Heart right ventricle (tissue), 16 donors: ENCODE measurements at regions not wholly inside any gene's neighbourhood (a gene's known extent, or its start where the extent isn't known, plus 50 kb on each side); places are given as distances from the start of the nearest gene placed in this dataset.

Source experiments
- ATAC-seq, 8 donors: fragments of 200-7000 bp; cut with Tn5 transposase; one replicate each; pipeline ENCODE4 v1.9.1; 2020; ENCODE audit warnings: mild to moderate bottlenecking in 8 of 8, moderate library complexity in 8 of 8, moderate number of reproducible peaks in 1 of 8
- DNase-seq, 2 donors: peaks; one replicate each; pipeline ENCODE4 v3.0.0-alpha.2; 2020
- H3K27ac ChIP-seq, 10 donors: fragments of 200-600 bp; sonication (generic) in 2 of 10; one replicate each; pipeline versions ENCODE4 v1.5.0 to v1.8.0; 2020 to 2022; ENCODE audit warnings: mild to moderate bottlenecking in 3 of 10
- H3K27me3 ChIP-seq, 7 donors: fragments of 200-600 bp; one replicate each; pipeline ENCODE4 v1.8.0; 2021 to 2022; ENCODE audit warnings: mild to moderate bottlenecking in 2 of 7
- H3K36me3 ChIP-seq, 9 donors: fragments of 200-600 bp; sonication (generic) in 1 of 9; one replicate each; pipeline versions ENCODE4 v1.5.0 to v1.8.0; 2020 to 2022; ENCODE audit warnings: mild to moderate bottlenecking in 2 of 9
- H3K4me1 ChIP-seq, 9 donors: fragments of 200-600 bp; sonication (generic) in 1 of 9; one replicate each; pipeline versions ENCODE4 v1.5.0 to v1.8.0; 2020 to 2022; ENCODE audit warnings: mild to moderate bottlenecking in 4 of 9
- H3K4me3 ChIP-seq, 10 donors: fragments of 200-600 bp; sonication (generic) in 2 of 10; one replicate each; pipeline versions ENCODE4 v1.5.0 to v1.8.0; 2020 to 2022; ENCODE audit warnings: mild to moderate bottlenecking in 7 of 10, moderate library complexity in 2 of 10
- H3K9me3 ChIP-seq, 11 donors: fragments of 200-600 bp in 10 of 11; sonication (generic) in 2 of 11; one replicate each; pipeline versions ENCODE4 v1.5.0 to v1.8.0; 2013 to 2022; ENCODE audit warnings: mild to moderate bottlenecking in 2 of 11, control low read depth in 1 of 11, moderate library complexity in 1 of 11
- WGBS, 2 donors: extraction: QIAGEN DNeasy Blood & Tissue Kit; methylation state at CpG; one replicate each; pipeline ENCODE4 v1.1.7; 2013; ENCODE audit warnings: inconsistent platforms in 1 of 2; 5-methylcytosine and 5-hydroxymethylcytosine counted together
- intact Hi-C, 10 donors: fragments of 100-400 bp; cut with DNase I; formaldehyde crosslinking; loops; one replicate each; pipeline versions ENCODE4 v1.11.1 to v1.14.2; 2022
- TF ChIP-seq, protein P1 (sequence below), 9 donors: fragments of 200-600 bp; sonication (generic) in 2 of 9; IDR thresholded peaks; one replicate each; pipeline versions ENCODE4 v1.5.0 to v1.8.0; 2021 to 2022; ENCODE audit warnings: antibody characterized with exemption in 9 of 9, mild to moderate bottlenecking in 5 of 9, moderate library complexity in 1 of 9
- donor health status: Arrhythmogenic right ventricular cardiomyopathy.
- donor health status: ischemic (EF 13 %, LVEDD 7.1; RV severe dilation, severe dysfunction).
- donor health status: healthy with polysubstance abuse.
- donor health status: DM: no; HTN: yes; CAD: no.
- donor health status: DM: no; HTN: no; CAD: no.
- donor health status: ischemic (EF 25% LVEDD 6.9; RV normal size, moderate dysfunction).
- donor health status: ischemic (EF 25% LVEDD 5.7; RV mildly dilated, moderate dysfunction).
- donor health status: healthy.
- donor health status: DM: yes; HTN: yes; CAD: no.
- donor health status: Ischemic cardiomyopathy.
- donor health status: ischemic (EF 35%, LVEDD 5.7; RV mildly dilated, moderate dysfunction).
- donor health status: nonischemic (EF 11% LVEDD 7.7; RV severe dilation, severe dysfunction).
- donor health status: DM: yes; HTN: yes; CAD: no.
- donor health status: PGD.
- donor health status: ischemic (EF 29% LVEDD 5.4; RV normal size, mild dysfunction).
- donor health status: nonischemic (EF 23%, LVEDD 6.1; RV moderate dilation, normal function).

DNA sequence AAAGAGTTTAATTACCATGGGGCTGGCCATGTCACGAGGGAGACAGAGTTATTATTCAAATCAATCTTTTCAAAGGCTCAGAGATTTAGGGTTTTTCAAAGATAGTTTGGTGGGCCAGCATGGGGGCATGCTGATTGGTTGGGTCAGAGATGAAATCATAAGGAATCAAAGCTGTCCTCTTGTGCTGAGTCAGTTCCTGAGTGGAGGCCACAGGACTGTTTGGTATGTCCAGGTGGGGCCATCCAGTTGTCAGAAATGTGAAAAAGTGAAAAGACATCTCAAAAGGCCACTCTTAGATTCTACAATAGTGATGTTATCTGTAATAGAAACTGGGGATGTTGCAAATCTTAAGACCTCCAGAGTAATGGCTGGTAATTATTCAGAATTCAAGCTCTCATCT, 288.6 kb downstream of the EN1 start:
- TF ChIP-seq, protein P1, sequence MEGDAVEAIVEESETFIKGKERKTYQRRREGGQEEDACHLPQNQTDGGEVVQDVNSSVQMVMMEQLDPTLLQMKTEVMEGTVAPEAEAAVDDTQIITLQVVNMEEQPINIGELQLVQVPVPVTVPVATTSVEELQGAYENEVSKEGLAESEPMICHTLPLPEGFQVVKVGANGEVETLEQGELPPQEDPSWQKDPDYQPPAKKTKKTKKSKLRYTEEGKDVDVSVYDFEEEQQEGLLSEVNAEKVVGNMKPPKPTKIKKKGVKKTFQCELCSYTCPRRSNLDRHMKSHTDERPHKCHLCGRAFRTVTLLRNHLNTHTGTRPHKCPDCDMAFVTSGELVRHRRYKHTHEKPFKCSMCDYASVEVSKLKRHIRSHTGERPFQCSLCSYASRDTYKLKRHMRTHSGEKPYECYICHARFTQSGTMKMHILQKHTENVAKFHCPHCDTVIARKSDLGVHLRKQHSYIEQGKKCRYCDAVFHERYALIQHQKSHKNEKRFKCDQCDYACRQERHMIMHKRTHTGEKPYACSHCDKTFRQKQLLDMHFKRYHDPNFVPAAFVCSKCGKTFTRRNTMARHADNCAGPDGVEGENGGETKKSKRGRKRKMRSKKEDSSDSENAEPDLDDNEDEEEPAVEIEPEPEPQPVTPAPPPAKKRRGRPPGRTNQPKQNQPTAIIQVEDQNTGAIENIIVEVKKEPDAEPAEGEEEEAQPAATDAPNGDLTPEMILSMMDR (IDR thresholded peaks at IDR 0.05): no peak
- H3K27me3 ChIP-seq: peaks cover 0 to 4% (median 0%) of the 10 kb centered on the region in 7 donors
- no peak overlapping the region for H3K4me3 ChIP-seq
- WGBS, 2 donors: 64 to 77% methylated on average over 1 of the region's 1 CpG
- H3K4me1 ChIP-seq: no peaks in the 10 kb centered on the region
- intact Hi-C loops: loop anchor here in 1 of 10 donors (10.0 kb wide), 1 partner anchor 296 kb away; no protein-coding TSS in a partner anchor
- no peak overlapping the region for H3K27ac ChIP-seq
- H3K36me3 ChIP-seq: no peaks in the 10 kb centered on the region
- no peaks in the 10 kb centered on the region for H3K9me3 ChIP-seq
- DNase-seq: no peak
- ATAC-seq: no peak

DNA sequence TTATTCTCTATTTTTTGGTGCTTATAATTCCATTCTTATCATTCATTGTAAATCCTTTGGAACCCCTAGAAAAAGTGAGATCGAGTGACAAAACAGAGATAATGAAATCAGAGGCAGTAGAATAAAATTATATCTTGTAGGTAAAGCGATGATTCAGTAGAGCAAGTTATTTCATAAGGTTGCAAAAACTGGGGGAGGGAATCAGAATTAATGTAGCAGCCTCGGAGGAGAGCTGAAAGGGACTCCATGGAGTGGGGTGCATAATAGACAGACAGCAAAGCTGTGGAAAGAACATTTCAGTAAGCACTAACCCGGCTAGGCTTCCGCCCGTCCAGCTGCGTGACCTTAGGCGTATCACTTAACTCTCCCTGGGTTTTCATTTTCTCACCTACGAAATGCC, 289.7 kb downstream of the EN1 start:
- ATAC-seq (no peak), DNase-seq (no peak)
- H3K9me3 ChIP-seq: no peaks in the 10 kb centered on the region
- 77 to 81% methylated on average over 9 of the region's 9 CpGs for WGBS, 2 donors
- no peak overlapping the region for H3K4me3 ChIP-seq
- TF ChIP-seq, protein P1 (IDR thresholded peaks at IDR 0.05): no peak
- no peaks in the 10 kb centered on the region for H3K4me1 ChIP-seq
- no peak overlapping the region for H3K27ac ChIP-seq
- H3K36me3 ChIP-seq: no peaks in the 10 kb centered on the region
- intact Hi-C loops: loop anchor here in 1 of 10 donors (10.0 kb wide), 1 partner anchor 297 kb away; no protein-coding TSS in a partner anchor
- H3K27me3 ChIP-seq: peaks cover 0 to 4% (median 0%) of the 10 kb centered on the region in 7 donors

DNA sequence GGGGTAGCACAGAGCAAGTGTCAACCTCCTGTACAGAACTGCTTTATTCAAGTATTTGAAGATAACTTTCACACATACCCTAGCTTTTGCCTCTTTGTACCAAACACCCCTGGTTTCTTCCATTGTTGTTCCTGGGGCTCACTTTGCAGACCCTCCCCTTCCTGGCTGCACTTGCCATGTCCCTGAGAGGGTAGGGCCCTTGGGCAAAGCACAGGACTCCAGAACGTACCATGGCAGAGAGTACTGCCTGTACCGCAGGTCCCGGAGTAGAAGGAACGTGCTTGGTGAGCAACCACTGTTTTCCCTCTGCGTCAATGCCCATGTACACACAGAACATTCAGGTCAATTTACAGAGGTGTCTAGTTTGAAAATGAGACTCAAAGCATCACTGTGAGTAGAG, 290.4 kb downstream of the EN1 start:
- 78 to 90% methylated on average over 5 of the region's 5 CpGs for WGBS, 2 donors

DNA sequence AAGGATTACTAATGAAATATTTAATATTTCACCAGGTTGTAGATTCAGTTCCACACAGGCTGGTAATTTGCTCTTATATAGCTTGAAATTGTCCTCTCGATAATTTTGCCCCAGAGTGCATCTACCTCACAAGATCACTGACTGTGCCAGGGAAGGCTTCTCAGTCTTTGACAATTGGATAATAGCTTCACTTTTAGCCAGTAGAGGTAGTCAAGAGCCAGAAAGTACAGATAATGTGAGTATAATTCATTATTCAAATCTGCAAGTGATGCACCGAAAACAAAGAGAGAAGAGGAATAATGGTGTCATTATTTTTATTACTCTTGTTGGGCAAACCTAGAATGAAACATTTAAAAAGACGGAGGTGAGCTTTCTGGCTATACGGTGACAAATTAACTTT, 292.8 kb downstream of the EN1 start:
- Histone ChIP-seq H3K4me1 (no peaks in the 10 kb centered on the region), H3K9me3 (no peaks in the 10 kb centered on the region), H3K4me3 (no peak overlapping the region), H3K27ac (no peak overlapping the region), H3K36me3 (no peaks in the 10 kb centered on the region), H3K27me3 (peaks cover 0 to 9% (median 0%) of the 10 kb centered on the region in 7 donors)
- no peak for ATAC-seq
- intact Hi-C loops: loop anchor here in 1 of 10 donors (10.0 kb wide), 1 partner anchor 300 kb away; no protein-coding TSS in a partner anchor
- TF ChIP-seq, protein P1 (IDR thresholded peaks at IDR 0.05): peak in 1 of 9 donors; percentile 12
- 84% methylated on average over 4 of the region's 4 CpGs for WGBS, 2 donors
- DNase-seq: no peak

More for the DNA sequence above, 290.4 kb downstream of the EN1 start:
- Histone ChIP-seq H3K27ac (no peak overlapping the region), H3K4me1 (no peaks in the 10 kb centered on the region), H3K4me3 (no peak overlapping the region), H3K27me3 (peaks cover 0 to 6% (median 0%) of the 10 kb centered on the region in 7 donors), H3K9me3 (no peaks in the 10 kb centered on the region), H3K36me3 (no peaks in the 10 kb centered on the region)
- DNase-seq (no peak), ATAC-seq (no peak)
- TF ChIP-seq, protein P1 (IDR thresholded peaks at IDR 0.05): no peak
- intact Hi-C loops: loop anchor here in 1 of 10 donors (10.0 kb wide), 1 partner anchor 298 kb away; no protein-coding TSS in a partner anchor
